ENCODE measurements at regions not wholly inside any gene's neighbourhood (a gene's known extent, or its start where the extent isn't known, plus 50 kb on each side); places are given as distances from the start of the nearest gene placed in this dataset.

DNA sequence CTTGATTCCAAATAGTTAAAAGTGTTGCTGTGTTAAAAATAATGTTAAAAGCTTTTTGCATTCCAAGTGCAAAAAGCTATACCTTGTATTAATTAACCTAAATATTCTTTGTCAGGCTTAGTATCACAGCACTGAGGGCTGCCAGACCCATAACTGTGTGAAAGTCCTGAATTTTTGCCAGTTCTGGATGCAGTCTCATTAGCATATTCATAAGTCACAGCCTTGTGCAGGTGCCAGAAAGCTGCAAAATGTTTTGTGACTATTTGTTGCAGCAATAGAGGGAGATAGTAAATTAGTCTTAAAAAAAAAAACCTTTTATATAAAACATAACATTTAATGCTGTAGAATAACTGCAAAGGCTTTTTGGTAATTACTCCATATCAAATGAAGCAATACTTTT is 56.6 kb downstream of the SLITRK1 start:
- H3K4me3 ChIP-seq (ENCODE audit: low read length), result no peak overlapping the region
- DNase-seq (ENCODE audit: low read depth), result no peak
- TF ChIP-seq, protein P1, sequence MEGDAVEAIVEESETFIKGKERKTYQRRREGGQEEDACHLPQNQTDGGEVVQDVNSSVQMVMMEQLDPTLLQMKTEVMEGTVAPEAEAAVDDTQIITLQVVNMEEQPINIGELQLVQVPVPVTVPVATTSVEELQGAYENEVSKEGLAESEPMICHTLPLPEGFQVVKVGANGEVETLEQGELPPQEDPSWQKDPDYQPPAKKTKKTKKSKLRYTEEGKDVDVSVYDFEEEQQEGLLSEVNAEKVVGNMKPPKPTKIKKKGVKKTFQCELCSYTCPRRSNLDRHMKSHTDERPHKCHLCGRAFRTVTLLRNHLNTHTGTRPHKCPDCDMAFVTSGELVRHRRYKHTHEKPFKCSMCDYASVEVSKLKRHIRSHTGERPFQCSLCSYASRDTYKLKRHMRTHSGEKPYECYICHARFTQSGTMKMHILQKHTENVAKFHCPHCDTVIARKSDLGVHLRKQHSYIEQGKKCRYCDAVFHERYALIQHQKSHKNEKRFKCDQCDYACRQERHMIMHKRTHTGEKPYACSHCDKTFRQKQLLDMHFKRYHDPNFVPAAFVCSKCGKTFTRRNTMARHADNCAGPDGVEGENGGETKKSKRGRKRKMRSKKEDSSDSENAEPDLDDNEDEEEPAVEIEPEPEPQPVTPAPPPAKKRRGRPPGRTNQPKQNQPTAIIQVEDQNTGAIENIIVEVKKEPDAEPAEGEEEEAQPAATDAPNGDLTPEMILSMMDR (conservative IDR thresholded peaks at IDR 0.05; ENCODE audit: low read depth, low read length), result no peak

DNA sequence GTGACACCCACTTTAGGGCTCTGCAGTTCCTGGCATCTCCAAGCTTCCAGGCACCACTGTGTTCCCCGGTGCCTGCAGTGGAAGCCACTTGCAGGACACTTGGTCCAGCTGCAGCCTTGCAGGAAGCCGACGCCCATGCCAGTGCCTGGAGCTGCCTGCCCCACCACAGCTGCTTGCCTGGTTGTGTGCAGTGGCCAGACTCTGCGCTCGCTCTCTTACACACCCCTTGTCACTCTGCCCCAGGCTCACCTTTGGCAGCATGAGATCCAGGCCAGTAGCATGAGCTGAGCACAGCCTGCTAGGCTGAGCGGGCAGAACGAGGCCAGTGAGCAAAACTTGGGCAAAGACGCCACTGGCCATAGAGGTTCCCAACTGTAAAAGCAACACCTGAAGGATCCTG is 57.7 kb downstream of the SLITRK1 start:
- TF ChIP-seq, protein P1 (conservative IDR thresholded peaks at IDR 0.05; ENCODE audit: low read depth, low read length), result no peak
- H3K4me3 ChIP-seq (ENCODE audit: low read length), result no peak overlapping the region
- no peak for DNase-seq (ENCODE audit: low read depth)

DNA sequence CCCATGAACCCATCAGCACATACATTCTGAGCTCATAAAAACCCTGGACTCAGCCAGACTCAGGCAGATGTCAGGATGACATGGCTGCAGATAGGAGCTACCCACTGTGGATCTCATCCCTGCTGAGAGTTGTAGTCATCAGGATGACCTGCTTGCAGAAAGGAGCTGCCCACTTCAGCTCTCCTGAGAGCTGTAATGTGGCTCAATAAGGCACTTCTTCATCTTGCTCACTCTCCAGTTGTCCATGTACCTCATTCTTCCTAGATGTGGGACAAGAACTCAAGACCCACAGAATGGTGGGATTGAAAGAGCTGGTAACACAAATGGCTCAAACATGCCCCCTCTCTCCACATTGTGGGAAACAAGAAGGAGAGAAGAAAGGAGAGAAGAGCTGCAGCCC is 58.2 kb downstream of the SLITRK1 start:
- TF ChIP-seq, protein P1 (conservative IDR thresholded peaks at IDR 0.05; ENCODE audit: low read depth, low read length), result no peak
- no peak overlapping the region for H3K4me3 ChIP-seq (ENCODE audit: low read length)
- DNase-seq (ENCODE audit: low read depth), result no peak

DNA sequence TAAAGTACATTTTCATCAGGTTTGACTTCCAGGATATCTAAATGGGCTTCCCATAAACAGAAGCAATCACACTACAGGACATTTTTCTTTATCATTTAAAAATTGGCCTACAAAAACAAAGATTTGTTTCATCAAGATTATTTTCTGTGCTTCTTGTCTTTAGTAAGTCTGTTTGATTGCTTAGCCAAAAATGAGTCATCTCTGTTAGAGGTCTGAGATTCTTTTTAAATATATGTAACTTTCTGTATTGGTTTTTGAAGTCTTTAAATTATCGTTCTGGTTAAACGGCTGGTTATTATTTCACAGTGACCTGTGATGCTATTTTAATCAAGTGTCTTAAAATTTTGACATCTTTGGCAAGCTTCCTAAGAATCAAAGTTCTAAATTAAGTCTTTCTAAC is 62.7 kb downstream of the SLITRK1 start:
- H3K4me3 ChIP-seq (ENCODE audit: low read length), result no peak overlapping the region
- TF ChIP-seq, protein P1 (conservative IDR thresholded peaks at IDR 0.05; ENCODE audit: low read depth, low read length), result no peak
- no peak for DNase-seq (ENCODE audit: low read depth)

DNA sequence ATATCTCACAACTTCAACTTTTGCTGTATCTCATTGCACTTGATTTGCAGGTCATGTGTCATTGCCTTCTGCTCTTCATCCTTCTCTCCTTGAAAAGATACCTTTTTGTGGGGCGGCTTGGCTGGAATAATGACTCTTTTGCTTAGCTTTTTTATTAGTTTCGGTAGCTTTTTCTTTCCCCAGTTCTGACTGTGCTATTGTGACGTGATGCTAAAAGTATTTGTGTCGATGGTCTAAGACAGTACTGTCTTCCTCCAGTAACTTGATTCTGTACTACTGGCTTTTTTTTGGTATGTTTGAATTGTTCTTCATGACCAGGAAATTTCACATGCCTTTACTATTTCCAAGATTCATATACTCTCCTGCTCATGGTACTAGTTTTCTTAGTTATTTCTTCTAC is 63.1 kb downstream of the SLITRK1 start:
- no peak for DNase-seq (ENCODE audit: low read depth)
- TF ChIP-seq, protein P1 (conservative IDR thresholded peaks at IDR 0.05; ENCODE audit: low read depth, low read length), result no peak
- H3K4me3 ChIP-seq (ENCODE audit: low read length), result no peak overlapping the region

DNA sequence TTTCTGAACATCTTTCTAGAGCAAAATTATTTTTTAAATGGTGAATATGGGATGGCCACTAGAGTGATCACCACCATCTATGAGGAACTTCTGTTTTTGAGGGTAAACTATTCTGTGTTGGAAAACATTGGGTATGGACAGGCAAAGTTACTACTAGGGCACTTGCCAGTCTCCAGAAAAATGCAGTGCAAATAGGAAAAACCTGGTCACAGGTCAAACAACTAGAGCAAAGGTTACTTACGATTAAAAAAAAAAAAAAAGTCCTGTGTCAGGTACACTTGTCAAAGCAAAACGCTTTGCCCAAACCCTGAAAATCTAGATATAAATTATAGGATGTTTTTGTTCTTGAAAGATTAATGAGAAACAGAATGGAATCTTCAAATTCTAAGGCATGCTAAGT is 66.2 kb downstream of the SLITRK1 start:
- TF ChIP-seq, protein P1 (conservative IDR thresholded peaks at IDR 0.05; ENCODE audit: low read depth, low read length), result no peak
- DNase-seq (ENCODE audit: low read depth), result no peak
- H3K4me3 ChIP-seq (ENCODE audit: low read length), result no peak overlapping the region

DNA sequence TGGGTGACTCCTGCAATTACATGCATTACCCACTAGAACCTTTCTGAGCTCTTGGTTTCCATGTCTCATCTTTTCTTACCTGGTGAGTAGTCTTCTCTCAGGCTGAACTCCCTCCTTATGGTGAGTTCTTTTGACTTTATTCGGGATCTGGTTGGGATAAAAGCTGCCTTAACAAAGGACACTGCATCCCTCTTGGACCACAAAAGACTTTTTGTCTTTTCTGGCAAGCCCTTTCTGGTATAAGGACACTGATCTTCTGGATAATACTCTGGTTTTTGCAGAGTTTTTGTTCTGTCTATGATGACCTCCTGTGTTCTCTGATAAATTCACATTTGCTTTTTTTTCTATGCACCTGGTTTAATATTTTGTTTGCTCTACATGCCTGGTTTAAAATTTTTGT is 66.7 kb downstream of the SLITRK1 start:
- TF ChIP-seq, protein P1 (conservative IDR thresholded peaks at IDR 0.05; ENCODE audit: low read depth, low read length), result no peak
- DNase-seq (ENCODE audit: low read depth), result no peak
- H3K4me3 ChIP-seq (ENCODE audit: low read length), result no peak overlapping the region
